Activated CD4-positive, CD25-positive, alpha-beta regulatory T cell treated with anti-CD3 and anti-CD28 coated beads, Interleukin-2, amount 50 U/mL, for 72 hours (primary cell): ENCODE measurements at regions not wholly inside any gene's neighbourhood (a gene's known extent, or its start where the extent isn't known, plus 50 kb on each side); places are given as distances from the start of the nearest gene placed in this dataset.
"Not testable (repeated sequence)": the region's sequence is repeated elsewhere in the genome, so short reads cannot be mapped to it uniquely, and the experiment has no call there.

Experiments used
- DNase-seq: peaks from one replicate; pipeline ENCODE4 v3.0.0; 2021

- no peak for DNase-seq
Measured at GRCh38 chr3:82495655-82496054, 734.2 kb upstream of the GBE1 start.

- DNase-seq, result no peak
Measured at GRCh38 chr3:82494977-82495489, 733.6 kb upstream of the GBE1 start.

GRCh38 chr3:82493858-82494257, 732.4 kb upstream of the GBE1 start:
- no peak for DNase-seq

- no peak for DNase-seq
Measured at GRCh38 chr3:82475306-82475705, 713.9 kb upstream of the GBE1 start.

GRCh38 chr3:82474711-82475110, 713.3 kb upstream of the GBE1 start:
- DNase-seq, result no peak

DNA sequence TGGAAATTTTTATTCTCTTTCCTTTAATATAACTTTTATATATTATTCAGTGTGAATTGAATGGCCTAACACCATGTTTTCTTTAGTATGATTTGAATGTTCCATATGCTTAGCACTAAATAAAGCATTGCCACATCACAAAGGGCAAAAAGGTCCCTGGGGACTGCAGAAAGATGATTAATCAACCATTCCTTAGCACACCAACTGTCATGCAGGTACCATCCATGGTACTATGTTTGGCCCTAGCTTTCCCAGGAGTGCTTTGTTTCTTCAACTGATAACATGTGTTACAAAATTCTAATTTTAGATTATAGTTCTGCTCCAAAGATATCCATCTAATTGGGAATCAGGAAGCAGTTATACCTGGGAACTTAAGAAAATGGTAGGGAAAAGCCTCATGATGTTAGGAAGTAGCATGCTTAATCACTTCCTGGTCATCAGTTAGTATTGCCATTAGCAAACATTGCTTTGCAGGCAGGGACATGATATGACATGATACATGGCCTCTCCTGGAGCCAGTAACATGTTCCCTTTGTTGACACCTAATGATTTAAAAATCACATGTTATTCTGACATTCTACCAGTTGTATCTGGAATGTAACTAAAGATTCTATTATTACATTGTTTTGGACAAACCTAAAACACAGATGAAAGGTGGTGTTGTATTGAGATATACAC, 712.6 kb upstream of the GBE1 start:
- DNase-seq, result no peak

- DNase-seq, result no peak
Measured at GRCh38 chr3:82467051-82467450, 705.6 kb upstream of the GBE1 start.

DNA sequence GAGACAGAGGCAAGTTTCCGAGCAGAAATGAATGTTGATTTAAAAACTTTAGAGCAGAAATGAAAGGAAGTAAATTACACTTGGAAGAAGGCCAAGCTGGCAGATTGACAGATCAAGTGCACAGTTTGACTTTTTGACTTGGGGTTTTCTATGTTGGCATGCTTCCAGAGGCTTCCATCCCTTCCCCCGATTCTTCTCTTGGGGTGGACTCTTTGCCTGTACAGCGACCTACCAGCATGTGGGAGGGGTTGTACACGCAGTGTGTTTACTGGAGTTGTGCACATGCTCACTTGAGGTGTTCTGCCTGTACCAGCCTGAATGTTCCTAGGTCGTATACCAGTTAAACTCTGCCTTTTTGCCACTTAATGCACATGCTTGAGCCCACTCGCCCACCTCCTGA, 701.5 kb upstream of the GBE1 start:
- DNase-seq, result no peak

- DNase-seq, result no peak
Measured at GRCh38 chr3:82461049-82461889, 699.8 kb upstream of the GBE1 start.

DNA sequence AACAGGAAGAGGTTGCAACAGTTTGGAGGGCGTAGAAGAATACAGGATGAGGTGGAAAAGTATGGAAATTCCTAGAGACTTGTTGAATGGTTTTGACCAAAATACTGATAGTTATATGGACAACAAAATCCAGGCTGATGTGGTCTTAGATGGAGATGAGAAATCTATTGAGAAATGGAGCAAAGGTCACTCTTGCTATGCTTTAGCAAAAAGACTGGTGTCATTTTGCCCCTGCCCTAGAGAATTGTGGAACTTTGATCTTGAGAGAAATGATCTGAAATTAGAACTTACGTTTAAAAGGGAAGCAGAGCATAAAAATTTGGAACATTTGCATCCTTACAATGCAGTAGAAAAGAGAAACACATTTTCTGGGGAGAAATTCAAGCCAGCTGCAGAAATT, 686.9 kb upstream of the GBE1 start:
- DNase-seq, result no peak

DNA sequence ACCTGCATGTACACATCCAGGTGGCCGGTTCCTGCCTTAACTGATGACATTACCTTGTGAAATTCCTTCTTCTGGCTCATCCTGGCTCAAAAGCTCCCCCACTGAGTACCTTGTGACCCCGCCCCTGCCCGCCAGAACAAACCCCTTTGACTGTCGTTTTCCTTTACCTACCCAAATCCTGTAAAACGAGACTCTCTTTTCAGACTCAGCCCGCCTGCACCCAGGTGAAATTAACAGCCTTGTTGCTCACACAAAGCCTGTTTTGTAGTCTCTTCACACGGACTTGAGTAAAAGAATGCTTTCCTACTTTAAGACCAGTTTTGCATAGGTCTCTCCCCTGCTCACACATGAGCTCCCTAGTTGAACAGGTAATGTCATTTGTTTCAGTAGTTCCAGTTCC, 667.4 kb upstream of the GBE1 start:
- not testable (repeated sequence) for DNase-seq

DNA sequence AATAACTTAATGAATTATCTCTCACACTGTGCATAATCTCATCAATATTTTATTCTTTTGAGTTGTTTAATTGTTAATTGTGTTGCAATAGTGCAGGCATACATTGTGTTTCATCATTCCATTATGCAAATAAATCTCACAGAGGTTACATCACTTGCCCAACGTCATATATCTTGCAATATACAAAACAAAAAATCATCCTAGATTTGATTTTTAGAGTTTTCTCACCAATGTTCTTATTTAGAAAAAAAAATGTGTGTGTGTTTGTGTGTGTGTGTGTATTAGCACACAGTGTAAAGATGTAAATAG, 662.5 kb upstream of the GBE1 start:
- no peak for DNase-seq

DNA sequence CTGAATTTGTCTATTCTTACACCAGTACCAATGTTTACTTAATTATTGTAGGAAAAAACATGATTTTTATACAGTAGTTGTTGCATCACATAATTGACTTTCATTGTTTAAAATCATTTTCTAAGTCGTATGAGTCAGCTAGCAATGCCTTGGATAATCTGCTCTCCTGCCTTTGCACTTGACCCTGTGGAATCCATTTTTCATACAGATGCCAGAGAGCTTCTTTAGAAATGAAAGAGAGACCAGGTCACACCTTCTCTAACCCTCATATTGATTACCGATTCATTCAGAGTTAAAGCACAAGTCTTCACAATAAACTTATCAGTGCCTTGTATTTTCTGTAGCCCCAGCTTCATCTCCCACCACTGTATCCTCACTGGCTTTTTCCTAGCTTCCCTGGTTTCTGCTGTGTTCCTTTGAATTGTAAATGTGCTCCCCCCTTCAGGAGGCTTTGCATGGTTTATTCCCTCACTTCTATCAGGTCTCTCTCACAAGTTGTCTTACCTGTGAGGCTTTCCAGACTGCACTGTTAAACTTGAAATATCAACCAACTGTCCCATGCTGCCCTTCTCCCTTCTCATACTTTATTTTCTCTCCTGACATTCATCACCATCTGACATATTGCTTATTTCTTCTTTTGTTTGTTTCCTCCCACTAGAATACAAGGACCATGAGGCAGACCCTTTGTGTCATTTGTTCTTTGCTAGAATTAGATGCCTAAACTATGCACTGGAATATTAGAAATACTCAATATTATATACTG, 662.0 kb upstream of the GBE1 start:
- DNase-seq, result no peak

DNA sequence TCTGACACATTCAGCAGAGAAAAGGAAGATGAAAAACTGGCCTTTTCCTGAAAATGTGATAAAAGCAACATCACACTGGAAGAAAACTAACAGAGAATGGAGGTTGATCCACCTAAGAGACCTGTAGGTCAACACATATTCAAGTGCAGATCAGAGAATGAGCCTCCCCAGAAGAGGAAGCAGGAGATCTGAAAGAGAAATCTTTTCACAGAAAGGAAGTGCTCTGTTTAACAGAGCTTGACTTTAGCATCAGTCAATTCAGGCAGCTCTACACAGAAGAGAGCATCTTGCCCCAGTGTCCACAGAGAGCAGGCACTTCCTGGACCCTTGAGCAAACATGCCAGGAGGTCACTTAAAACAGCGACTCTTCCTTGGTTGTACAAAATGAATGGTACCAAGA, 655.4 kb upstream of the GBE1 start:
- DNase-seq, result no peak

GRCh38 chr3:82416349-82416748, 654.9 kb upstream of the GBE1 start:
- no peak for DNase-seq

- no peak for DNase-seq
Measured at GRCh38 chr3:82413171-82413570, 651.7 kb upstream of the GBE1 start.

DNA sequence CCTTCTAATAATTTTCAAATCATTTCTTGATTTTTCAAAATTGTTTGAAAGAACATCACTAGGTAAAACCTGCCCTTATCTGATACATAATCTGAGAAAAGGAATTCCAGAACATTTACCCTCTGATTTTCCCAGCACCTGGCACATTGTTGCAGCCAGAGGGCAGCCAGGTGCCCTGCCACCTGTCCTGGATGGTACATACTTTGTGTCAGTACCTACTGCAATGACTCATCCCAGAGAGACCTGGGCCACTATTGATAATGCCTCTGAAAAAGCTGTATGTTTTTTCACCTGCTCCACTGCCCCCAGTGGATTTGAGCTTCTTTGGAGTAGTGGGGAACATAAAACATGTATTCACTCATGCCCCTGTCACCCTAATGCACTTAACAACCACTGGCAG, 648.9 kb upstream of the GBE1 start:
- DNase-seq, result no peak

- no peak for DNase-seq
Measured at GRCh38 chr3:82409842-82410241, 648.4 kb upstream of the GBE1 start.

- DNase-seq, result no peak
Measured at GRCh38 chr3:82392203-82392775, 630.8 kb upstream of the GBE1 start.

- DNase-seq, result no peak
Measured at GRCh38 chr3:82390868-82391267, 629.4 kb upstream of the GBE1 start.

GRCh38 chr3:82386647-82387046, 625.2 kb upstream of the GBE1 start:
- DNase-seq, result no peak

GRCh38 chr3:82384181-82384580, 622.7 kb upstream of the GBE1 start:
- DNase-seq, result no peak

DNA sequence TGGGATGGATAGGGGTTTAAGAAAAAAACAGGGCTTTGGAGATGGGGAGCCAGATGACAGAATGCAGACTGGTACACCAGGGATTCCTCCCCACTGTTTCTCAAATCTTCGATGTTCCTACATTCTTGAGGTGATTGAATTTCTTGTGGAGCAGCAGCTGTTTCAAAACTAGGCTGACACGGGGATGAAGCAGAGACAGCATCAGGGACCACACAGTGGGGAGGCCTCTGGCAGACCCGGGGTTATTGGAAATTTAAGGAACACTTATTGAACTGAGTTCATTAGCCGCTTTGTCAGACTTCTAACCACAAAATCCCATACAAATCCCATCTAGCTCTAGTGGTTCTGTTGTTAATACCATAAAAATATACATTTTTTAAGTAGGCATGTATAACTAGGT, 621.4 kb upstream of the GBE1 start:
- DNase-seq, result no peak

DNA sequence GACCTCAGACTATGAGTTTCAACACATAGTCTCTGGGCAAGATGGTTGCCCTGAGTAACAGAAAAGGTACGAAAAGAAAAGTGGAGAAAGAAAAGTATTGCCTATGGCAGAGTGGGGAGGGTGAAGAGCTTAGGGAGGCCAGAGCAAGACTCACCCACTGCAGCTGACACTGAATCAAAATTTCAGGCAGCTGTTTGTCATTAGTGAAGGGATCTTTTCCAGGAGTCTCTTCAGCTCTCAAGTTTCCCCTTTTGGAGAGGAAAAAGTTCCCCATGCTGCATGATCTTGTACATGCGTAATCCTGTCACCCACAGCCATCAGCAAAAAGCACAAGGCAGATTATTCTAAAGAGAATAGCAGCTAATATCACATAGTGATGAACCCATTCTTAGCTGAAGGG, 616.9 kb upstream of the GBE1 start:
- no peak for DNase-seq
